CD4-positive, alpha-beta T cell (primary cell): ENCODE measurements at regions not wholly inside any gene's neighbourhood (a gene's known extent, or its start where the extent isn't known, plus 50 kb on each side); places are given as distances from the start of the nearest gene placed in this dataset.

Source experiments
- ATAC-seq: fragments of 200-7000 bp; cut with Tn5 transposase; one replicate; pipeline ENCODE4 v1.10.0; 2022; ENCODE audit warnings: mild to moderate bottlenecking; ENCODE audit not compliant: poor library complexity
- CTCF ChIA-PET: fragments of 350-600 bp; sonication (Branson Sonifier 250); formaldehyde crosslinking; loops from one replicate; lab custom pipeline; 2021; ENCODE audit warnings: antibody characterized with exemption, inconsistent platforms; lab: Charles Lee
- POLR2A ChIA-PET: fragments of 350-600 bp; sonication (Branson Sonifier 250); formaldehyde crosslinking; loops from one replicate; lab custom pipeline; 2021; ENCODE audit warnings: antibody characterized with exemption, inconsistent platforms; lab: Charles Lee
- DNase-seq, 14 experiments: peaks; one replicate each; pipeline ENCODE4 v3.0.0-alpha.2; 2013 to 2020; ENCODE audit warnings: mixed read lengths in 2 of 14
- H3K27ac ChIP-seq, 2 donors: one replicate each; pipeline versions ENCODE4 v1.5.1 to v1.7.0; 2013; ENCODE audit warnings: low read length in 2 of 2, low read depth in 1 of 2, mild to moderate bottlenecking in 1 of 2
- H3K27me3 ChIP-seq, 2 experiments: 1 replicate in 1 of 2; 2 replicates in 1 of 2; pipeline versions ENCODE4 v1.6.1 to v1.7.0; 2013; ENCODE audit warnings: low read length in 2 of 2, control low read depth in 1 of 2, mild to moderate bottlenecking in 1 of 2, moderate library complexity in 1 of 2; ENCODE audit not compliant: insufficient read depth in 2 of 2, control insufficient read depth in 1 of 2
- H3K36me3 ChIP-seq: one replicate; pipeline ENCODE4 v1.6.1; 2013; ENCODE audit warnings: low read length, control low read depth; ENCODE audit not compliant: insufficient read depth
- H3K4me1 ChIP-seq: one replicate; pipeline ENCODE4 v1.6.1; 2013; ENCODE audit warnings: low read length, control low read depth; ENCODE audit not compliant: insufficient read depth
- H3K4me3 ChIP-seq: one replicate; pipeline ENCODE4 v1.5.1; 2013; ENCODE audit warnings: mild to moderate bottlenecking, low read length, moderate library complexity
- H3K9me3 ChIP-seq, 2 experiments: 1 replicate in 1 of 2; 2 replicates in 1 of 2; pipeline versions ENCODE4 v1.6.1 to v1.7.0; 2013; ENCODE audit warnings: low read length in 2 of 2, mild to moderate bottlenecking in 2 of 2, control low read depth in 1 of 2, moderate library complexity in 1 of 2; ENCODE audit not compliant: control insufficient read depth in 1 of 2, insufficient read depth in 1 of 2
- H3K27ac Mint-ChIP-seq: one replicate; pipeline ENCODE4 v1.8.0; 2020; ENCODE audit warnings: mixed read lengths
- H3K27me3 Mint-ChIP-seq: one replicate; pipeline ENCODE4 v1.8.0; 2021; ENCODE audit warnings: mixed read lengths
- H3K36me3 Mint-ChIP-seq: one replicate; pipeline ENCODE4 v1.8.0; 2021; ENCODE audit warnings: low read depth, mixed read lengths
- H3K4me1 Mint-ChIP-seq: one replicate; pipeline ENCODE4 v1.8.0; 2021; ENCODE audit warnings: low read depth, mixed read lengths
- H3K4me3 Mint-ChIP-seq: one replicate; pipeline ENCODE4 v1.8.0; 2020; ENCODE audit warnings: mild to moderate bottlenecking, mixed read lengths
- H3K9me3 Mint-ChIP-seq: one replicate; pipeline ENCODE4 v1.8.0; 2020; ENCODE audit warnings: mixed read lengths
- CTCF ChIP-seq: fragments of 200-600 bp; IDR thresholded peaks from one replicate; pipeline ENCODE4 v1.8.0; 2022; ENCODE audit warnings: antibody characterized with exemption, mild to moderate bottlenecking
- intact Hi-C, 2 experiments: fragments of 100-400 bp; cut with DNase I in 1 of 2; cut with micrococcal nuclease in 1 of 2; formaldehyde crosslinking; loops; one replicate each; pipeline versions ENCODE4 v1.15.1 to v1.9.0; 2023 to 2025; cut with DNase I, micrococcal nuclease

GRCh38 chr11:105333153-105333552 lies 193.6 kb upstream of the CARD18 start:
- H3K4me3 Mint-ChIP-seq: no peak overlapping the region
- intact Hi-C loops: no loop called here
- ATAC-seq: no peak
- H3K27ac Mint-ChIP-seq: no peak overlapping the region
- H3K27me3 Mint-ChIP-seq: peaks cover 4% of the 10 kb centered on the region
- Histone ChIP-seq H3K4me3 (no peak overlapping the region), H3K4me1 (no peaks in the 10 kb centered on the region), H3K27ac (no peak overlapping the region), H3K9me3 (peaks cover 0 to 9% of the 10 kb centered on the region in 2 experiments), H3K27me3 (peaks cover 0 to 3% of the 10 kb centered on the region in 2 experiments), H3K36me3 (no peaks in the 10 kb centered on the region)
- no peak for TF ChIP-seq CTCF
- H3K36me3 Mint-ChIP-seq: no peaks in the 10 kb centered on the region
- H3K9me3 Mint-ChIP-seq: peaks cover 2% of the 10 kb centered on the region
- no peaks in the 10 kb centered on the region for H3K4me1 Mint-ChIP-seq
- DNase-seq: no peak
- ChIA-PET POLR2A (no interaction called here), CTCF (interaction anchor here (0.6 kb wide), 1 partner anchor 36 kb away, joined by 3 read pairs; no protein-coding TSS in a partner anchor)

GRCh38 chr11:105332171-105332570 lies 192.6 kb upstream of the CARD18 start:
- no peak for ATAC-seq

DNA sequence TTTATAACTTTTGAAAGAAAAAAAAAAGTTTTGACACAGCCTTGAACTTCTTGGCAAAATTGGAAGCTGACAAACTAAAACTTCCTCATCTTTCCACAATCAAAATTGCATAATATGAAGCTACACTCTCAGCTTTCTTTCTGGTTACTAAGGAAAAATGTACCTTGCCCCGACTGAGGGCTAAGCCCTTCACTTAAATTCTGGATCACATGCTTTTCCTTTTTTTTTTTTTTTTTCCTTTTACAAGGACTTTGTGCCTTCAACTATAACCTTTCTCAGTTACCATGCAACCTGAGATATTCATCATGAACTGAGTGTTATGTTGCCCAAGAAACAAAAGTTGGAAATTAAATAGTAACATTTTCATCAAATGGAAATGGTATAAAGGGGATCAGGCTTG lies 188.5 kb upstream of the CARD18 start:
- Histone ChIP-seq H3K4me3 (no peak overlapping the region), H3K36me3 (no peaks in the 10 kb centered on the region), H3K9me3 (no peaks in the 10 kb centered on the region), H3K4me1 (no peaks in the 10 kb centered on the region), H3K27me3 (no peaks in the 10 kb centered on the region), H3K27ac (no peak overlapping the region)
- no peak for TF ChIP-seq CTCF
- no peak overlapping the region for H3K27ac Mint-ChIP-seq
- intact Hi-C loops: no loop called here
- ChIA-PET CTCF (interaction anchor here (0.6 kb wide), 1 partner anchor 52 kb away, joined by 3 read pairs; no protein-coding TSS in a partner anchor), POLR2A (no interaction called here)
- ATAC-seq (no peak), DNase-seq (no peak)
- peaks cover 5% of the 10 kb centered on the region for H3K27me3 Mint-ChIP-seq
- H3K36me3 Mint-ChIP-seq: no peaks in the 10 kb centered on the region
- no peaks in the 10 kb centered on the region for H3K4me1 Mint-ChIP-seq
- H3K9me3 Mint-ChIP-seq: no peaks in the 10 kb centered on the region
- H3K4me3 Mint-ChIP-seq: no peak overlapping the region

More at GRCh38 chr11:105332171-105332570, 192.6 kb upstream of the CARD18 start:
- Histone ChIP-seq H3K27me3 (peaks cover 0 to 3% of the 10 kb centered on the region in 2 experiments), H3K27ac (no peak overlapping the region), H3K4me3 (no peak overlapping the region), H3K4me1 (no peaks in the 10 kb centered on the region), H3K36me3 (no peaks in the 10 kb centered on the region), H3K9me3 (peaks cover 0 to 9% of the 10 kb centered on the region in 2 experiments)
- Mint-ChIP-seq H3K27ac (no peak overlapping the region), H3K4me3 (no peak overlapping the region), H3K4me1 (no peaks in the 10 kb centered on the region), H3K9me3 (peaks cover 2% of the 10 kb centered on the region), H3K36me3 (no peaks in the 10 kb centered on the region), H3K27me3 (peaks cover 4% of the 10 kb centered on the region)
- intact Hi-C loops: no loop called here
- POLR2A ChIA-PET: no interaction called here
- no peak for TF ChIP-seq CTCF
- no peak for DNase-seq
- CTCF ChIA-PET: no interaction called here
